T-helper 9 cell (primary cell): ENCODE measurements at regions not wholly inside any gene's neighbourhood (a gene's known extent, or its start where the extent isn't known, plus 50 kb on each side); places are given as distances from the start of the nearest gene placed in this dataset.
"Not testable (repeated sequence)": the region's sequence is repeated elsewhere in the genome, so short reads cannot be mapped to it uniquely, and the experiment has no call there.

Experiments
- DNase-seq: peaks from one replicate; pipeline ENCODE4 v3.0.0-alpha.2; 2020

- DNase-seq, result no peak
These were observed 1199.7 kb downstream of the CNTNAP5 start for GRCh38 chr2:125224830-125225229.

- DNase-seq, result no peak
These were observed 1202.8 kb downstream of the CNTNAP5 start for GRCh38 chr2:125227843-125228392.

- DNase-seq, result no peak
These were observed 1215.8 kb downstream of the CNTNAP5 start for GRCh38 chr2:125240870-125241269.

- DNase-seq, result no peak
These were observed 1218.0 kb downstream of the CNTNAP5 start for GRCh38 chr2:125243074-125243473.

- no peak for DNase-seq
These were observed 1228.9 kb downstream of the CNTNAP5 start for GRCh38 chr2:125254010-125254409.

GRCh38 chr2:125259451-125259850 is 1234.4 kb downstream of the CNTNAP5 start:
- DNase-seq, result no peak

GRCh38 chr2:125260366-125260930 is 1235.4 kb downstream of the CNTNAP5 start:
- not testable (repeated sequence) for DNase-seq

GRCh38 chr2:125264453-125264852 is 1239.4 kb downstream of the CNTNAP5 start:
- DNase-seq, result no peak

GRCh38 chr2:125267683-125268082 is 1242.6 kb downstream of the CNTNAP5 start:
- no peak for DNase-seq

GRCh38 chr2:125272651-125273050 is 1247.6 kb downstream of the CNTNAP5 start:
- no peak for DNase-seq

GRCh38 chr2:125274718-125275117 is 1249.6 kb downstream of the CNTNAP5 start:
- no peak for DNase-seq

GRCh38 chr2:125280265-125280664 is 1255.2 kb downstream of the CNTNAP5 start:
- DNase-seq, result no peak

GRCh38 chr2:125281242-125281641 is 1256.2 kb downstream of the CNTNAP5 start:
- no peak for DNase-seq

GRCh38 chr2:125296742-125297141 is 1271.7 kb downstream of the CNTNAP5 start:
- no peak for DNase-seq

- no peak for DNase-seq
These were observed 1285.7 kb downstream of the CNTNAP5 start for GRCh38 chr2:125310657-125311364.

- DNase-seq, result no peak
These were observed 1287.3 kb downstream of the CNTNAP5 start for GRCh38 chr2:125312342-125312741.

GRCh38 chr2:125313806-125314205 is 1288.7 kb downstream of the CNTNAP5 start:
- no peak for DNase-seq

- no peak for DNase-seq
These were observed 1293.7 kb downstream of the CNTNAP5 start for GRCh38 chr2:125318740-125319139.

GRCh38 chr2:125324273-125324672 is 1299.2 kb downstream of the CNTNAP5 start:
- DNase-seq, result no peak

- no peak for DNase-seq
These were observed 1305.0 kb downstream of the CNTNAP5 start for GRCh38 chr2:125330133-125330532.

GRCh38 chr2:125341353-125341752 is 1314.6 kb upstream of the GYPC start:
- DNase-seq, result no peak

GRCh38 chr2:125353542-125353941 is 1302.4 kb upstream of the GYPC start:
- not testable (repeated sequence) for DNase-seq

- no peak for DNase-seq
These were observed 1291.6 kb upstream of the GYPC start for GRCh38 chr2:125364192-125364983.

- DNase-seq, result no peak
These were observed 1291.0 kb upstream of the GYPC start for GRCh38 chr2:125364984-125365265.
